GM23338 (cell line): ENCODE measurements at regions not wholly inside any gene's neighbourhood (a gene's known extent, or its start where the extent isn't known, plus 50 kb on each side); places are given as distances from the start of the nearest gene placed in this dataset.

Experiments
- ATAC-seq: fragments of 200-7000 bp; cut with Tn5 transposase; 3 replicates; pipeline ENCODE4 v1.9.1; 2020
- DNase-seq: peaks from one replicate; pipeline ENCODE4 v3.0.0-alpha.2; 2015; ENCODE audit warnings: low spot score
- H2AFZ ChIP-seq: fragments of 200-600 bp; sonication (generic); 2 replicates; pipeline ENCODE4 v1.8.0; 2016; ENCODE audit warnings: antibody characterized with exemption, mild to moderate bottlenecking, moderate library complexity
- H3F3A ChIP-seq: fragments of 200-600 bp; sonication (generic); replicated peaks from 2 replicates; pipeline ENCODE4 v1.8.0; 2017; ENCODE audit warnings: antibody characterized with exemption, mixed run types, low read depth
- H3K27ac ChIP-seq: fragments of 200-600 bp; sonication (generic); 2 replicates; pipeline ENCODE4 v1.6.1; 2016; ENCODE audit warnings: low read depth
- H3K27me3 ChIP-seq: fragments of 200-600 bp; sonication (generic); 2 replicates; pipeline ENCODE4 v1.8.0; 2016; ENCODE audit warnings: mild to moderate bottlenecking, mixed run types, moderate library complexity; ENCODE audit not compliant: insufficient read depth
- H3K36me3 ChIP-seq: fragments of 200-600 bp; sonication (generic); 2 replicates; pipeline ENCODE4 v1.8.0; 2016; ENCODE audit warnings: mild to moderate bottlenecking; ENCODE audit not compliant: insufficient read depth
- H3K4me1 ChIP-seq: fragments of 200-600 bp; sonication (generic); 2 replicates; pipeline ENCODE4 v1.8.0; 2016; ENCODE audit warnings: mild to moderate bottlenecking, moderate library complexity; ENCODE audit not compliant: insufficient read depth
- H3K4me2 ChIP-seq: fragments of 200-600 bp; sonication (generic); 2 replicates; pipeline ENCODE4 v1.7.1; 2017; ENCODE audit warnings: mixed run types
- H3K4me3 ChIP-seq: fragments of 200-600 bp; sonication (generic); 2 replicates; pipeline ENCODE4 v1.6.1; 2016; ENCODE audit warnings: mixed run types
- H3K79me2 ChIP-seq: fragments of 200-600 bp; sonication (generic); replicated peaks from 2 replicates; pipeline ENCODE4 v1.8.0; 2017; ENCODE audit warnings: mild to moderate bottlenecking; ENCODE audit not compliant: insufficient read depth
- H3K9me2 ChIP-seq: fragments of 200-600 bp; sonication (generic); 2 replicates; pipeline ENCODE4 v1.8.0; 2017; ENCODE audit not compliant: insufficient read depth
- H4K20me1 ChIP-seq: fragments of 200-600 bp; sonication (generic); replicated peaks from 2 replicates; pipeline ENCODE4 v1.8.0; 2017; ENCODE audit warnings: mild to moderate bottlenecking; ENCODE audit not compliant: insufficient read depth
- H3K27ac Mint-ChIP-seq: 2 replicates; pipeline ENCODE4 v1.8.0; 2020; ENCODE audit warnings: inconsistent platforms, mild to moderate bottlenecking, moderate library complexity, mixed read lengths
- H3K27me3 Mint-ChIP-seq: 3 replicates; pipeline ENCODE4 v1.8.0; 2022; ENCODE audit warnings: low read depth, mild to moderate bottlenecking, moderate library complexity, mixed read lengths, inconsistent platforms; ENCODE audit not compliant: insufficient read depth, poor library complexity
- H3K36me3 Mint-ChIP-seq: 3 replicates; pipeline ENCODE4 v1.8.0; 2021; ENCODE audit warnings: low read depth, mild to moderate bottlenecking, inconsistent platforms, moderate library complexity, mixed read lengths
- H3K4me1 Mint-ChIP-seq: 3 replicates; pipeline ENCODE4 v1.8.0; 2020; ENCODE audit warnings: mild to moderate bottlenecking, inconsistent platforms, mixed read lengths
- H3K4me3 Mint-ChIP-seq: 3 replicates; pipeline ENCODE4 v1.8.0; 2021; ENCODE audit warnings: moderate library complexity, mild to moderate bottlenecking, inconsistent platforms, mixed read lengths
- H3K9me3 Mint-ChIP-seq: 3 replicates; pipeline ENCODE4 v1.8.0; 2020; ENCODE audit warnings: moderate library complexity, mild to moderate bottlenecking, inconsistent platforms, mixed read lengths
- CREB1 ChIP-seq: fragments of 250-450 bp; sonication (Bioruptor Pico); IDR thresholded peaks from 2 replicates; pipeline ENCODE4 v1.5.0; 2020; ENCODE audit warnings: low read depth, mild to moderate bottlenecking, moderate library complexity
- CTCF ChIP-seq, 2 experiments: fragments of 200-600 bp in 1 of 2; sonication (generic) in 1 of 2; conservative IDR thresholded peaks; 2 replicates each; pipeline versions ENCODE4 v1.5.1 to v1.6.1; 2016 to 2017; ENCODE audit warnings: antibody characterized with exemption in 2 of 2, low read depth in 2 of 2, mild to moderate bottlenecking in 2 of 2, moderate library complexity in 1 of 2
- ETS1 ChIP-seq: IDR thresholded peaks from 2 replicates; pipeline ENCODE4 v1.6.1; 2016; ENCODE audit warnings: antibody characterized with exemption
- EZH2 ChIP-seq: fragments of 200-600 bp; sonication (generic); IDR thresholded peaks from one replicate; pipeline ENCODE4 v1.8.0; 2017; ENCODE audit warnings: antibody characterized with exemption, mild to moderate bottlenecking, low read depth; ENCODE audit not compliant: unreplicated experiment
- EZH2phosphoT487 ChIP-seq: fragments of 200-600 bp; sonication (generic); IDR thresholded peaks from one replicate; pipeline ENCODE4 v1.8.1; 2018; ENCODE audit warnings: antibody characterized with exemption; ENCODE audit not compliant: unreplicated experiment
- JUNB ChIP-seq: IDR thresholded peaks from one replicate; pipeline ENCODE4 v1.6.1; 2016; ENCODE audit warnings: antibody characterized with exemption; ENCODE audit not compliant: unreplicated experiment
- NANOG ChIP-seq: IDR thresholded peaks from 2 replicates; pipeline ENCODE4 v1.6.1; 2016; ENCODE audit warnings: antibody characterized with exemption, borderline replicate concordance
- POLR2AphosphoS5 ChIP-seq: IDR thresholded peaks from 2 replicates; pipeline ENCODE4 v1.6.1; 2016; ENCODE audit warnings: antibody characterized with exemption, low read depth
- REST ChIP-seq: IDR thresholded peaks from one replicate; pipeline ENCODE4 v1.6.1; 2018; ENCODE audit warnings: antibody characterized with exemption; ENCODE audit not compliant: unreplicated experiment
- STAT1 ChIP-seq: IDR thresholded peaks from one replicate; pipeline ENCODE4 v1.6.1; 2016; ENCODE audit warnings: antibody characterized with exemption; ENCODE audit not compliant: unreplicated experiment
- ZNF114 ChIP-seq: fragments of 250-450 bp; sonication (Bioruptor Pico); IDR thresholded peaks from 2 replicates; pipeline ENCODE4 v1.5.0; 2020; ENCODE audit warnings: mild to moderate bottlenecking, moderate library complexity
- ZNF331 ChIP-seq: fragments of 250-450 bp; sonication (Bioruptor Pico); IDR thresholded peaks from 2 replicates; pipeline ENCODE4 v1.5.0; 2020; ENCODE audit warnings: low read depth, mild to moderate bottlenecking, moderate library complexity
- ZNF462 ChIP-seq: fragments of 250-450 bp; sonication (Bioruptor Pico); IDR thresholded peaks from 2 replicates; pipeline ENCODE4 v1.5.0; 2020; ENCODE audit warnings: mild to moderate bottlenecking, moderate library complexity

GRCh38 chr2:215535741-215536140 is 99.9 kb upstream of the FN1 start:
- Histone ChIP-seq H2AFZ (no peak overlapping the region), H3K79me2 (no peaks in the 10 kb centered on the region), H3K4me1 (peaks cover 5% of the 10 kb centered on the region; the same call in 1 of the 2 replicates), H4K20me1 (no peaks in the 10 kb centered on the region), H3K4me2 (no peak overlapping the region), H3K36me3 (no peaks in the 10 kb centered on the region), H3F3A (no peaks in the 10 kb centered on the region), H3K27ac (no peak overlapping the region), H3K9me2 (peaks cover 14% of the 10 kb centered on the region; the same call in 1 of the 2 replicates), H3K27me3 (no peaks in the 10 kb centered on the region), H3K4me3 (no peak overlapping the region)
- no peak for ATAC-seq
- Mint-ChIP-seq H3K36me3 (peaks cover 18% of the 10 kb centered on the region; the same call in 2 of the 3 replicates), H3K27me3 (peaks cover 2% of the 10 kb centered on the region), H3K4me1 (peaks cover 6% of the 10 kb centered on the region; the same call in 2 of the 3 replicates), H3K4me3 (no peak overlapping the region), H3K9me3 (peaks cover 23% of the 10 kb centered on the region), H3K27ac (no peak overlapping the region)
- no peak for DNase-seq
- TF ChIP-seq REST (no peak), ETS1 (no peak), STAT1 (no peak), EZH2 (no peak), CTCF (conservative IDR thresholded peaks at IDR 0.05; ENCODE audit: low read depth in 2 of 2) (no peak), ZNF462 (CRISPR knock-in tag) (no peak), ZNF331 (CRISPR knock-in tag) (no peak), EZH2phosphoT487 (no peak), ZNF114 (CRISPR knock-in tag) (no peak), NANOG (no peak), JUNB (no peak), CREB1 (CRISPR knock-in tag) (no peak), POLR2AphosphoS5 (no peak)
